GM13977 (cell line): ENCODE measurements at regions not wholly inside any gene's neighbourhood (a gene's known extent, or its start where the extent isn't known, plus 50 kb on each side); places are given as distances from the start of the nearest gene placed in this dataset.

Source experiments
- DNase-seq: peaks from one replicate; pipeline ENCODE4 v3.0.0; 2012; ENCODE audit warnings: low spot score
- CTCF ChIP-seq: IDR thresholded peaks from 2 replicates; pipeline ENCODE4 v1.5.1; 2012; ENCODE audit warnings: mild to moderate bottlenecking, control low read depth; ENCODE audit not compliant: insufficient read depth; ENCODE audit errors: extremely low read depth, missing control alignments
- in situ Hi-C: fragments of 300-500 bp; cut with MboI; formaldehyde crosslinking; loops from one replicate; pipeline ENCODE4 v1.12.0; 2022; ENCODE audit warnings: low sequenced_read_pairs, low pct_unique_long_range_greater_than_20kb, mixed read lengths, inconsistent platforms; ENCODE audit not compliant: unreplicated experiment

- no peak for DNase-seq
- TF ChIP-seq CTCF = no peak
- in situ Hi-C loops = no loop called here
These were observed 883.0 kb upstream of the SEMA6A start for GRCh38 chr5:117457656-117458055.

- DNase-seq = no peak
- TF ChIP-seq CTCF = no peak
- in situ Hi-C loops = no loop called here
These were observed 882.3 kb upstream of the SEMA6A start for GRCh38 chr5:117456866-117457470.

GRCh38 chr5:117455236-117456233 lies 880.9 kb upstream of the SEMA6A start:
- DNase-seq = no peak
- in situ Hi-C loops = no loop called here
- TF ChIP-seq CTCF = peak; percentile 22

GRCh38 chr5:117454716-117455212 lies 880.1 kb upstream of the SEMA6A start:
- in situ Hi-C loops = no loop called here

GRCh38 chr5:117436846-117437245 lies 862.2 kb upstream of the SEMA6A start:
- in situ Hi-C loops = no loop called here
- TF ChIP-seq CTCF = no peak

More at GRCh38 chr5:117454716-117455212, 880.1 kb upstream of the SEMA6A start:
- TF ChIP-seq CTCF = peak; percentile 86
- DNase-seq = peak; percentile 27

GRCh38 chr5:117435203-117435602 lies 860.6 kb upstream of the SEMA6A start:
- DNase-seq = no peak
- in situ Hi-C loops = no loop called here
- no peak for TF ChIP-seq CTCF

More at GRCh38 chr5:117436846-117437245, 862.2 kb upstream of the SEMA6A start:
- DNase-seq = no peak
